Ovary (tissue), 7 donors: ENCODE measurements at regions not wholly inside any gene's neighbourhood (a gene's known extent, or its start where the extent isn't known, plus 50 kb on each side); places are given as distances from the start of the nearest gene placed in this dataset.

ENCODE experiments used
- DNase-seq, 5 donors: peaks; one replicate each; pipeline ENCODE4 v3.0.0-alpha.2; 2019 to 2020
- H3K27ac ChIP-seq, 2 donors: fragments of 200-600 bp; one replicate each; pipeline versions ENCODE4 v1.5.1 to v1.8.0; 2019 to 2022
- H3K27me3 ChIP-seq: fragments of 200-600 bp; one replicate; pipeline ENCODE4 v1.8.0; 2022
- H3K36me3 ChIP-seq: fragments of 200-600 bp; sonication (generic); one replicate; pipeline ENCODE4 v1.5.1; 2019
- H3K4me1 ChIP-seq: one replicate; pipeline ENCODE4 v1.8.1; 2013; ENCODE audit warnings: mild to moderate bottlenecking, moderate library complexity; ENCODE audit not compliant: insufficient read depth
- H3K4me3 ChIP-seq: fragments of 200-600 bp; sonication (generic); one replicate; pipeline ENCODE4 v1.5.1; 2017
- H3K9me3 ChIP-seq, 2 donors: fragments of 200-600 bp in 1 of 2; sonication (generic) in 1 of 2; one replicate each; pipeline versions ENCODE4 v1.5.1 to v1.8.1; 2013 to 2019; ENCODE audit warnings: mild to moderate bottlenecking in 1 of 2, moderate library complexity in 1 of 2
- EP300 ChIP-seq: sonication (generic); formaldehyde crosslinking; IDR thresholded peaks from one replicate; pipeline ENCODE4 v1.6.1; 2017; ENCODE audit warnings: antibody characterized with exemption
- POLR2A ChIP-seq: fragments of 450-650 bp; IDR thresholded peaks from one replicate; pipeline ENCODE4 v1.6.1; 2017; ENCODE audit warnings: antibody characterized with exemption, mild to moderate bottlenecking, moderate library complexity
- WGBS, 3 donors: extraction: QIAGEN DNeasy Blood & Tissue Kit in 1 of 3; methylation state at CpG; one replicate each; pipeline versions ENCODE4 v1.1.5 to v1.1.7; 2013 to 2017; 5-methylcytosine and 5-hydroxymethylcytosine counted together
- intact Hi-C, 4 donors: fragments of 100-400 bp; cut with DNase I; formaldehyde crosslinking; loops; one replicate each; pipeline versions ENCODE4 v1.11.0 to v1.15.1; 2022 to 2023
- TF ChIP-seq, protein P1 (sequence below), 3 donors: fragments of 450-650 bp in 2 of 3; fragments of 200-600 bp in 1 of 3; IDR thresholded peaks; one replicate each; pipeline versions ENCODE4 v1.5.1 to v1.8.0; 2016 to 2022; ENCODE audit warnings: antibody characterized with exemption in 3 of 3, mild to moderate bottlenecking in 1 of 3
- donor health status: DM: no; HTN: no; CAD: no; lungs with moderate emphysema.
- donor health status: DM: no; HTN: no; CAD: no.
- donor health status: Bipolar disorder and iron deficiency.
- donor health status: DM: no; HTN: no; CAD: no.
- donor health status: DM: yes; HTN: yes; CAD: no.

DNA sequence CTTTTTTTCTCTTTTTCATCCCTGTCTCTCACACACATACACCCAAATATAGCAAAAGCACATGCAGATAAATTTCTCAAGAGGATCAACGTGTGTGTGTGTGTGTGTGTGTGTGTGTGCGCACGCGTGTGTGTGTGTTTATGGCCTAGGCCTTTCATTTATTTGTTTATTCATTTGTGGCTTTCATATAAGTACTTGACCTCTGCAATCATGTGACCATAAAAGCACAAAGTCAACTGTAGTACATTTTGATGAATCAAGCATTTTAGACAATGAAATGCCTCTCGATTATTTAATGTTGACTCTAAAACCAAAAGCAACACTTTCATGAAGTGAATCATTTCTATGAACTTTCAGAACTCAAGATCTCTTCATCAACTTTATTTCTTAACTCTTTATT lies 194.1 kb upstream of the ADGRL2 start:
- no peaks in the 10 kb centered on the region for H3K36me3 ChIP-seq
- WGBS, 3 donors, result 55 to 83% (median 62%) methylated on average over 5 of the region's 5 CpGs
- TF ChIP-seq POLR2A (no peak), EP300 (no peak)
- TF ChIP-seq, protein P1, sequence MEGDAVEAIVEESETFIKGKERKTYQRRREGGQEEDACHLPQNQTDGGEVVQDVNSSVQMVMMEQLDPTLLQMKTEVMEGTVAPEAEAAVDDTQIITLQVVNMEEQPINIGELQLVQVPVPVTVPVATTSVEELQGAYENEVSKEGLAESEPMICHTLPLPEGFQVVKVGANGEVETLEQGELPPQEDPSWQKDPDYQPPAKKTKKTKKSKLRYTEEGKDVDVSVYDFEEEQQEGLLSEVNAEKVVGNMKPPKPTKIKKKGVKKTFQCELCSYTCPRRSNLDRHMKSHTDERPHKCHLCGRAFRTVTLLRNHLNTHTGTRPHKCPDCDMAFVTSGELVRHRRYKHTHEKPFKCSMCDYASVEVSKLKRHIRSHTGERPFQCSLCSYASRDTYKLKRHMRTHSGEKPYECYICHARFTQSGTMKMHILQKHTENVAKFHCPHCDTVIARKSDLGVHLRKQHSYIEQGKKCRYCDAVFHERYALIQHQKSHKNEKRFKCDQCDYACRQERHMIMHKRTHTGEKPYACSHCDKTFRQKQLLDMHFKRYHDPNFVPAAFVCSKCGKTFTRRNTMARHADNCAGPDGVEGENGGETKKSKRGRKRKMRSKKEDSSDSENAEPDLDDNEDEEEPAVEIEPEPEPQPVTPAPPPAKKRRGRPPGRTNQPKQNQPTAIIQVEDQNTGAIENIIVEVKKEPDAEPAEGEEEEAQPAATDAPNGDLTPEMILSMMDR (IDR thresholded peaks at IDR 0.05), result no peak
- H3K27me3 ChIP-seq, result no peaks in the 10 kb centered on the region
- H3K4me3 ChIP-seq, result no peak overlapping the region
- intact Hi-C loops, result no loop called here
- DNase-seq, result no peak
- H3K4me1 ChIP-seq, result no peaks in the 10 kb centered on the region
- no peaks in the 10 kb centered on the region for H3K9me3 ChIP-seq
- no peak overlapping the region for H3K27ac ChIP-seq

- Histone ChIP-seq H3K27me3 (no peaks in the 10 kb centered on the region), H3K36me3 (no peaks in the 10 kb centered on the region), H3K4me3 (no peak overlapping the region), H3K4me1 (no peaks in the 10 kb centered on the region), H3K9me3 (no peaks in the 10 kb centered on the region), H3K27ac (no peak overlapping the region)
- DNase-seq, result no peak
- intact Hi-C loops, result no loop called here
- TF ChIP-seq POLR2A, result no peak
- no peak for TF ChIP-seq EP300
Measured at GRCh38 chr1:81605023-81605422, 195.7 kb upstream of the ADGRL2 start.

DNA sequence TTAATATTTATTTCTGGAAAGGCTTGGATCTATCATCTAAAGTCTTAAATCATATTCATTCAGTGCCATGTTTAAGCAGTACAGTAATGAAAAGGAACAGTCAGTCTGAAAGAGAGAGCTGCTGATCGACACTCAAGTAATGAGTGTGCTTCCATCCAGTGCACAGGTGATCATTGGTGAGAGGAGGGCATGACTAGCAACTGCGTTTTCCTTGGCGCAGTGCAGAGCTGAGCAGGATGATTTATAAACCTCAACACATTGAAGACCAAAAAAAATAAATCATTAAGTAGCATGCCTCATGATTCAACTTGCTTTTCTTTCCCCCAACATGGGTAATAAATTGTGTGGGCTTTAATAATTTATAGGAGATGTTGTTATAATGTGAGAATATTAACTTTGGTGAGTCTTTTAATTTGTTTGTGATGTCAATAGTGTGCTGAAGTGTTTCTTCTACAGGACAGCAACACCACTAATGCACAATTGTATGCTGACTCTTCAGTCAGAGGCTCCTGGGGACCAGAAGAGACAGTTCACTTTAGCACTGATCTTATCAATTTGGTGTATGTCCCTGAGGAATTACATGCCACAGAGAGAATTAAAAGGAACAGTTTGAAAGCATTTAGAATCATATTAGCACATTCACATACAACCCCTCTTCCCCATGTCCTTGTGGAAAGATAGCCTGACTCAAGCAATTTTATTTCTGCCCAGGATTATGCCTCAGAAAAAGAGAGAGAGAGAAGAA lies 199.7 kb upstream of the ADGRL2 start:
- H3K27me3 ChIP-seq, result no peaks in the 10 kb centered on the region
- intact Hi-C loops, result no loop called here
- H3K4me1 ChIP-seq, result no peaks in the 10 kb centered on the region
- 76 to 90% (median 79%) methylated on average over 3 of the region's 3 CpGs for WGBS, 3 donors
- no peak for DNase-seq
- no peaks in the 10 kb centered on the region for H3K9me3 ChIP-seq
- H3K4me3 ChIP-seq, result no peak overlapping the region
- H3K36me3 ChIP-seq, result no peaks in the 10 kb centered on the region
- no peak overlapping the region for H3K27ac ChIP-seq
- TF ChIP-seq POLR2A (no peak), EP300 (no peak)
- TF ChIP-seq, protein P1 (IDR thresholded peaks at IDR 0.05), result no peak

DNA sequence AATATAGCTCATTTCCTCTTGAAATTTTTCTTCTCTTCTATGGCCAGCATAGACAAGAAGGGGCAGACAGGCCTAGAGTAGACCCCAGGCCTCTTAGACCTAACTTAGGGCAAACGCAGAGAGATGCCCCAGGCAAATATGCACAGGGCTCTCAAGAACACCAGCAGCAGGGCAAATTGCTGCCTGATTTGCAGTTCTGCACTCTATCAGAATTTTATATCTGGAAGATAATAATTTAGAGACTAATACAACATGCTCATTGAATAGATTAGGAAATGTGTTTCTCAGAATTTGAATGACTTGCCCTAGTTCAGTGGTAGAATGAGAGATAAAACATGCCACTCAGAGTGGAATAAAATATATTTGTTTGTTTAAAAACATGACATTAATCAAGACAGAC lies 200.4 kb upstream of the ADGRL2 start:
- H3K4me3 ChIP-seq, result no peak overlapping the region
- H3K4me1 ChIP-seq, result no peaks in the 10 kb centered on the region
- no peak for DNase-seq
- no peaks in the 10 kb centered on the region for H3K36me3 ChIP-seq
- no peak overlapping the region for H3K27ac ChIP-seq
- TF ChIP-seq POLR2A (no peak), EP300 (no peak)
- TF ChIP-seq, protein P1 (IDR thresholded peaks at IDR 0.05), result no peak
- H3K9me3 ChIP-seq, result no peaks in the 10 kb centered on the region
- H3K27me3 ChIP-seq, result no peaks in the 10 kb centered on the region
- intact Hi-C loops, result no loop called here
- 97 to 100% (median 97%) methylated on average over 1 of the region's 1 CpG for WGBS, 3 donors

GRCh38 chr1:81598623-81599022 lies 202.1 kb upstream of the ADGRL2 start:
- H3K9me3 ChIP-seq, result no peaks in the 10 kb centered on the region
- intact Hi-C loops, result no loop called here
- WGBS, 3 donors, result 92 to 94% (median 93%) methylated on average over 4 of the region's 4 CpGs
- H3K4me1 ChIP-seq, result no peaks in the 10 kb centered on the region
- TF ChIP-seq POLR2A, result no peak
- no peak for TF ChIP-seq EP300
- TF ChIP-seq, protein P1 (IDR thresholded peaks at IDR 0.05), result no peak
- H3K27me3 ChIP-seq, result no peaks in the 10 kb centered on the region
- no peak overlapping the region for H3K27ac ChIP-seq
- DNase-seq, result no peak
- H3K36me3 ChIP-seq, result no peaks in the 10 kb centered on the region
- H3K4me3 ChIP-seq, result no peak overlapping the region
